ENCODE measurements at regions not wholly inside any gene's neighbourhood (a gene's known extent, or its start where the extent isn't known, plus 50 kb on each side); places are given as distances from the start of the nearest gene placed in this dataset.

DNA sequence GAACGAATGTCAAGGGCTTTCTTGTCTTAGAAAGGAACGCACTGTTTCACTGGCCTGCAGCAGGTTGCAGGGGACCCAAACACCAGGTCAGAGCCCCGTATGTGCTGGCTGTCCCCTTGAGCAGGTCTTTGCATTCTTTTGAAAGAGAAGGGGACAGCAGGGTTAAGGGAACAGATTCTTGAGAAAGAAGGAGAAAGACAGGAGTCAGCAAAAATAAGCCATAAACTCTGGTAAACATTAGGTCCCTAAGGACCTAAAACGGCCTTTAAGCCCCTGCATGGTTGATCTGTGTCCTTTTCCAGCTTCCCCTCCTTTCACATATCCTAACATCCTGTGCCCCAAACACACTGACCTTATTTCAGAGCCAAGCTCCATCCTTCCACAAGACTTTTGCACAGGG, 190.8 kb upstream of the ADRA1B start:
- TF ChIP-seq, protein P1, sequence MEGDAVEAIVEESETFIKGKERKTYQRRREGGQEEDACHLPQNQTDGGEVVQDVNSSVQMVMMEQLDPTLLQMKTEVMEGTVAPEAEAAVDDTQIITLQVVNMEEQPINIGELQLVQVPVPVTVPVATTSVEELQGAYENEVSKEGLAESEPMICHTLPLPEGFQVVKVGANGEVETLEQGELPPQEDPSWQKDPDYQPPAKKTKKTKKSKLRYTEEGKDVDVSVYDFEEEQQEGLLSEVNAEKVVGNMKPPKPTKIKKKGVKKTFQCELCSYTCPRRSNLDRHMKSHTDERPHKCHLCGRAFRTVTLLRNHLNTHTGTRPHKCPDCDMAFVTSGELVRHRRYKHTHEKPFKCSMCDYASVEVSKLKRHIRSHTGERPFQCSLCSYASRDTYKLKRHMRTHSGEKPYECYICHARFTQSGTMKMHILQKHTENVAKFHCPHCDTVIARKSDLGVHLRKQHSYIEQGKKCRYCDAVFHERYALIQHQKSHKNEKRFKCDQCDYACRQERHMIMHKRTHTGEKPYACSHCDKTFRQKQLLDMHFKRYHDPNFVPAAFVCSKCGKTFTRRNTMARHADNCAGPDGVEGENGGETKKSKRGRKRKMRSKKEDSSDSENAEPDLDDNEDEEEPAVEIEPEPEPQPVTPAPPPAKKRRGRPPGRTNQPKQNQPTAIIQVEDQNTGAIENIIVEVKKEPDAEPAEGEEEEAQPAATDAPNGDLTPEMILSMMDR (IDR thresholded peaks at IDR 0.05; ENCODE audit: insufficient read depth, low read length) = no peak
- TF ChIP-seq POLR2AphosphoS5 (IDR thresholded peaks at IDR 0.05; ENCODE audit: low read depth) = no peak
- TF ChIP-seq, protein P2, sequence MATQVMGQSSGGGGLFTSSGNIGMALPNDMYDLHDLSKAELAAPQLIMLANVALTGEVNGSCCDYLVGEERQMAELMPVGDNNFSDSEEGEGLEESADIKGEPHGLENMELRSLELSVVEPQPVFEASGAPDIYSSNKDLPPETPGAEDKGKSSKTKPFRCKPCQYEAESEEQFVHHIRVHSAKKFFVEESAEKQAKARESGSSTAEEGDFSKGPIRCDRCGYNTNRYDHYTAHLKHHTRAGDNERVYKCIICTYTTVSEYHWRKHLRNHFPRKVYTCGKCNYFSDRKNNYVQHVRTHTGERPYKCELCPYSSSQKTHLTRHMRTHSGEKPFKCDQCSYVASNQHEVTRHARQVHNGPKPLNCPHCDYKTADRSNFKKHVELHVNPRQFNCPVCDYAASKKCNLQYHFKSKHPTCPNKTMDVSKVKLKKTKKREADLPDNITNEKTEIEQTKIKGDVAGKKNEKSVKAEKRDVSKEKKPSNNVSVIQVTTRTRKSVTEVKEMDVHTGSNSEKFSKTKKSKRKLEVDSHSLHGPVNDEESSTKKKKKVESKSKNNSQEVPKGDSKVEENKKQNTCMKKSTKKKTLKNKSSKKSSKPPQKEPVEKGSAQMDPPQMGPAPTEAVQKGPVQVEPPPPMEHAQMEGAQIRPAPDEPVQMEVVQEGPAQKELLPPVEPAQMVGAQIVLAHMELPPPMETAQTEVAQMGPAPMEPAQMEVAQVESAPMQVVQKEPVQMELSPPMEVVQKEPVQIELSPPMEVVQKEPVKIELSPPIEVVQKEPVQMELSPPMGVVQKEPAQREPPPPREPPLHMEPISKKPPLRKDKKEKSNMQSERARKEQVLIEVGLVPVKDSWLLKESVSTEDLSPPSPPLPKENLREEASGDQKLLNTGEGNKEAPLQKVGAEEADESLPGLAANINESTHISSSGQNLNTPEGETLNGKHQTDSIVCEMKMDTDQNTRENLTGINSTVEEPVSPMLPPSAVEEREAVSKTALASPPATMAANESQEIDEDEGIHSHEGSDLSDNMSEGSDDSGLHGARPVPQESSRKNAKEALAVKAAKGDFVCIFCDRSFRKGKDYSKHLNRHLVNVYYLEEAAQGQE (IDR thresholded peaks at IDR 0.05; ENCODE audit: insufficient replicate concordance, low read depth) = no peak
